ENCODE measurements at regions not wholly inside any gene's neighbourhood (a gene's known extent, or its start where the extent isn't known, plus 50 kb on each side); places are given as distances from the start of the nearest gene placed in this dataset.

DNA sequence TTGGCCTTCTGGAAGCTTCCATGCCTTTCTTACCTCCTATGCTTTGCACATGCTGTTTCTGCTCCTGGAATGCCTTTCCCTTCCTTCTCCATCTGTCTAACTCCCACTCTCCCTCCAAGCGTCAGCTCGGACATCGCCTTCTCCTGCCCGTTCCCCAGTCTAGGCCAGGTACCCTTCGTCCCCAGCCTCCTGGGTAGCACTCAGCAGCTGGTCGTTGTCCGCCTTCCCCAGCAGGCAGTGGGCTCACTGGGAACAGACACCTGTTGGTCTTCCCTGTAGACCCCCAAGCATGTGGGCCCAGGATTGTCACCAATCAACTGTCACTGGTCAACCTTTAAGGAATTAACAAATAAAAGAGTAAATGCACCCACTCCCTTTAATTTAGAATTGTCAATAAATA is 202.2 kb downstream of the RGS3 start:
- no peak for TF ChIP-seq POLR2A (IDR thresholded peaks at IDR 0.05)
- TF ChIP-seq, protein P1, sequence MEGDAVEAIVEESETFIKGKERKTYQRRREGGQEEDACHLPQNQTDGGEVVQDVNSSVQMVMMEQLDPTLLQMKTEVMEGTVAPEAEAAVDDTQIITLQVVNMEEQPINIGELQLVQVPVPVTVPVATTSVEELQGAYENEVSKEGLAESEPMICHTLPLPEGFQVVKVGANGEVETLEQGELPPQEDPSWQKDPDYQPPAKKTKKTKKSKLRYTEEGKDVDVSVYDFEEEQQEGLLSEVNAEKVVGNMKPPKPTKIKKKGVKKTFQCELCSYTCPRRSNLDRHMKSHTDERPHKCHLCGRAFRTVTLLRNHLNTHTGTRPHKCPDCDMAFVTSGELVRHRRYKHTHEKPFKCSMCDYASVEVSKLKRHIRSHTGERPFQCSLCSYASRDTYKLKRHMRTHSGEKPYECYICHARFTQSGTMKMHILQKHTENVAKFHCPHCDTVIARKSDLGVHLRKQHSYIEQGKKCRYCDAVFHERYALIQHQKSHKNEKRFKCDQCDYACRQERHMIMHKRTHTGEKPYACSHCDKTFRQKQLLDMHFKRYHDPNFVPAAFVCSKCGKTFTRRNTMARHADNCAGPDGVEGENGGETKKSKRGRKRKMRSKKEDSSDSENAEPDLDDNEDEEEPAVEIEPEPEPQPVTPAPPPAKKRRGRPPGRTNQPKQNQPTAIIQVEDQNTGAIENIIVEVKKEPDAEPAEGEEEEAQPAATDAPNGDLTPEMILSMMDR (IDR thresholded peaks at IDR 0.05), result no peak
- no peak for TF ChIP-seq EP300 (IDR thresholded peaks at IDR 0.05)
- TF ChIP-seq POLR2AphosphoS5 (IDR thresholded peaks at IDR 0.05), result no peak
